ENCODE measurements at regions not wholly inside any gene's neighbourhood (a gene's known extent, or its start where the extent isn't known, plus 50 kb on each side); places are given as distances from the start of the nearest gene placed in this dataset.

DNA sequence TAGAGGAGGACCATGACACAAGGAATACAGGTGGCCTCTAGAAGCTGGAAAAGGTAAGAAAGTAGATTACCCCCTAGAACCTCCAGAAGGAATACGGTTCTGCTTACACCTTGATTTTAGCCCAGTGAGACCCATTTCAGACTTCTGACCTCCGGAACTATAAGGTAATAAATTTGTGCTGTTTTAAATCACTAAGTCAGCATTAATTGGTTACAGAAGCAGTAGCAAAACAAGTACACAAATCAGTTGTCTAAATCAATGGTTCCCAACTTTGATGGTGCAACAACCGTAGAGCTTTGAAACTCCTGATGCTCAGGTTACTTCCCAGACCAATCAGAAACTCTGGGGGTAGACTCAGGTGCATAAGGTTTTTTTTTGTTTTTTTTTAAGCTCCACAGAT lies 113.6 kb downstream of the RTL9 start:
- FAIRE-seq: no peak
- Histone ChIP-seq H3K9ac (ENCODE audit: control insufficient read depth, extremely low read depth, insufficient read depth, low read length) (no peak overlapping the region), H3K36me3 (ENCODE audit: control insufficient read depth in 2 of 2, extremely low read depth in 1 of 2, insufficient read depth in 2 of 2, low read length in 2 of 2) (no peaks in the 10 kb centered on the region), H3K79me2 (ENCODE audit: control insufficient read depth, insufficient read depth, low read length) (no peaks in the 10 kb centered on the region), H3K27ac (ENCODE audit: control insufficient read depth, insufficient read depth, low read length) (no peak overlapping the region), H3K9me1 (ENCODE audit: control insufficient read depth, extremely low read depth, insufficient read depth, low read length) (no peaks in the 10 kb centered on the region), H3K4me3 (ENCODE audit: control insufficient read depth in 2 of 3, extremely low read depth in 1 of 3, insufficient read depth in 2 of 3, low read depth in 1 of 3, low read length in 3 of 3) (no peak overlapping the region), H4K20me1 (ENCODE audit: control insufficient read depth, extremely low read depth, insufficient read depth, low read length) (no peaks in the 10 kb centered on the region), H3K4me2 (ENCODE audit: control insufficient read depth, extremely low read depth, insufficient read depth, low read depth, low read length) (no peak overlapping the region), H3K9me3 (ENCODE audit: control insufficient read depth, low read depth, low read length) (no peaks in the 10 kb centered on the region), H3K4me1 (ENCODE audit: control insufficient read depth, extremely low read depth, insufficient read depth, low read length) (no peaks in the 10 kb centered on the region), H3K27me3 (ENCODE audit: control insufficient read depth, extremely low read depth, insufficient read depth, low read length) (no peaks in the 10 kb centered on the region), H2AFZ (ENCODE audit: control insufficient read depth, low read length) (no peak overlapping the region)
- DNase-seq (ENCODE audit: low read depth, low spot score): no peak
- dilution Hi-C loops (cut with MboI; ENCODE audit: extremely low pct_ligation_motif_present, low sequenced_read_pairs): no loop called here
- TF ChIP-seq CTCF (optimal IDR thresholded peaks at IDR 0.05 in 1 of 3, IDR thresholded peaks at IDR 0.05 in 1 of 3, conservative IDR thresholded peaks at IDR 0.05 in 1 of 3; ENCODE audit: extremely low read depth in 1 of 3, insufficient read depth in 2 of 3, low read length in 3 of 3): no peak
- no peak for TF ChIP-seq EZH2 (IDR thresholded peaks at IDR 0.05; ENCODE audit: low read length)

DNA sequence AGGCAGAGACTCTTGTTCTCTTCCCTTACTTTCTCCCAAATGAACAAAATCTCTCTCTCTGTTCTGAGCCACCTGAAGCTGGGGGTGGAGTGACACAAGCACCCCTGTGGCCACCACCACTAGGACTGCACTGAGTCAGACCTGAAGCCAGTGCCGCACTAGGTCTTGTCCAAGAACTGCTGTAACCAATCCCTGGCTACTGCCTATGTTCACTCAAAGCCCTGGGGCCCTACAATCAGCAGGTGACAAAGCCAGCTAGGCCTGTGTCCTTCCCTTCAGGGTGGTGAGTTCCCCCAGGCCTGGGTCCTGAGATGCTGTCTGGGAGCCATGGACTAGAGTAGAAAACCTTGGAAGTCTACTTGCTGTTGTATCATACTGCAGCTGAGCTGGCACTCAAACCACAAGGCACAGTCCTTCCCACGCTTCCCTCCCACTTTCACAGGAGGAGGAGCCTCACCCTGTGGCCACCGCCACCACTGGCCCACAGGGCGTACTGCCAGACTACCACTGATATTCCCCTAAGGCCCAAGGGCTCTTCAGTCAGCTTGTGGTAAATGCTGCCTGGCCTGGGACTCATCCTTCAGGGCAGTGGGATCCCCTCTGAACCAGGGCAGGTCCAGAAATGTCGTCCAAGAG lies 119.1 kb downstream of the RTL9 start:
- no peak for DNase-seq (ENCODE audit: low read depth, low spot score)
- no peak for TF ChIP-seq CTCF (optimal IDR thresholded peaks at IDR 0.05 in 1 of 3, IDR thresholded peaks at IDR 0.05 in 1 of 3, conservative IDR thresholded peaks at IDR 0.05 in 1 of 3; ENCODE audit: extremely low read depth in 1 of 3, insufficient read depth in 2 of 3, low read length in 3 of 3)
- TF ChIP-seq EZH2 (IDR thresholded peaks at IDR 0.05; ENCODE audit: low read length): no peak
- no peak overlapping the region for H3K4me3 ChIP-seq (ENCODE audit: control insufficient read depth in 2 of 3, extremely low read depth in 1 of 3, insufficient read depth in 2 of 3, low read depth in 1 of 3, low read length in 3 of 3)
- H2AFZ ChIP-seq (ENCODE audit: control insufficient read depth, low read length): no peak overlapping the region
- FAIRE-seq: no peak
- no peak overlapping the region for H3K9ac ChIP-seq (ENCODE audit: control insufficient read depth, extremely low read depth, insufficient read depth, low read length)
- H3K4me2 ChIP-seq (ENCODE audit: control insufficient read depth, extremely low read depth, insufficient read depth, low read depth, low read length): no peak overlapping the region
- no peaks in the 10 kb centered on the region for H3K79me2 ChIP-seq (ENCODE audit: control insufficient read depth, insufficient read depth, low read length)
- H3K4me1 ChIP-seq (ENCODE audit: control insufficient read depth, extremely low read depth, insufficient read depth, low read length): no peaks in the 10 kb centered on the region
- dilution Hi-C loops (cut with MboI; ENCODE audit: extremely low pct_ligation_motif_present, low sequenced_read_pairs): no loop called here
- no peak overlapping the region for H3K27ac ChIP-seq (ENCODE audit: control insufficient read depth, insufficient read depth, low read length)
- H3K9me1 ChIP-seq (ENCODE audit: control insufficient read depth, extremely low read depth, insufficient read depth, low read length): no peaks in the 10 kb centered on the region
- no peaks in the 10 kb centered on the region for H3K36me3 ChIP-seq (ENCODE audit: control insufficient read depth in 2 of 2, extremely low read depth in 1 of 2, insufficient read depth in 2 of 2, low read length in 2 of 2)
- no peaks in the 10 kb centered on the region for H3K27me3 ChIP-seq (ENCODE audit: control insufficient read depth, extremely low read depth, insufficient read depth, low read length)
- H3K9me3 ChIP-seq (ENCODE audit: control insufficient read depth, low read depth, low read length): no peaks in the 10 kb centered on the region
- H4K20me1 ChIP-seq (ENCODE audit: control insufficient read depth, extremely low read depth, insufficient read depth, low read length): no peaks in the 10 kb centered on the region

Measured in keratinocyte (primary cell).